ENCODE measurements at regions not wholly inside any gene's neighbourhood (a gene's known extent, or its start where the extent isn't known, plus 50 kb on each side); places are given as distances from the start of the nearest gene placed in this dataset.
"Not testable (repeated sequence)": the region's sequence is repeated elsewhere in the genome, so short reads cannot be mapped to it uniquely, and the experiment has no call there.

GRCh38 chr14:97993508-97994019 lies 1196.4 kb downstream of the VRK1 start:
- TF ChIP-seq CTCF (conservative IDR thresholded peaks at IDR 0.05; ENCODE audit: low read depth, low read length), result no peak
- no peak overlapping the region for H3K4me3 ChIP-seq (ENCODE audit: low read length)
- no peak for DNase-seq (ENCODE audit: low read depth)

GRCh38 chr14:97994020-97994531 lies 1196.9 kb downstream of the VRK1 start:
- H3K4me3 ChIP-seq (ENCODE audit: low read length), result no peak overlapping the region
- TF ChIP-seq CTCF (conservative IDR thresholded peaks at IDR 0.05; ENCODE audit: low read depth, low read length), result no peak
- no peak for DNase-seq (ENCODE audit: low read depth)

- no peak for TF ChIP-seq CTCF (conservative IDR thresholded peaks at IDR 0.05; ENCODE audit: low read depth, low read length)
- no peak overlapping the region for H3K4me3 ChIP-seq (ENCODE audit: low read length)
- DNase-seq (ENCODE audit: low read depth), result no peak
Measured at GRCh38 chr14:97995038-97995437, 1197.9 kb downstream of the VRK1 start.

- H3K4me3 ChIP-seq (ENCODE audit: low read length), result no peak overlapping the region
- no peak for TF ChIP-seq CTCF (conservative IDR thresholded peaks at IDR 0.05; ENCODE audit: low read depth, low read length)
- DNase-seq (ENCODE audit: low read depth), result no peak
Measured at GRCh38 chr14:97995531-97995930, 1198.3 kb downstream of the VRK1 start.

GRCh38 chr14:98006008-98006407 lies 1208.8 kb downstream of the VRK1 start:
- H3K4me3 ChIP-seq (ENCODE audit: low read length), result no peak overlapping the region
- no peak for TF ChIP-seq CTCF (conservative IDR thresholded peaks at IDR 0.05; ENCODE audit: low read depth, low read length)
- DNase-seq (ENCODE audit: low read depth), result no peak

GRCh38 chr14:98008381-98009113 lies 1211.4 kb downstream of the VRK1 start:
- DNase-seq (ENCODE audit: low read depth), result no peak
- no peak overlapping the region for H3K4me3 ChIP-seq (ENCODE audit: low read length)
- no peak for TF ChIP-seq CTCF (conservative IDR thresholded peaks at IDR 0.05; ENCODE audit: low read depth, low read length)

- H3K4me3 ChIP-seq (ENCODE audit: low read length); DNase-seq (ENCODE audit: low read depth): not testable (repeated sequence)
Measured at GRCh38 chr14:98009177-98009576, 1212.0 kb downstream of the VRK1 start.

All from retinal pigment epithelial cell (primary cell).